ENCODE measurements at regions not wholly inside any gene's neighbourhood (a gene's known extent, or its start where the extent isn't known, plus 50 kb on each side); places are given as distances from the start of the nearest gene placed in this dataset.
"Not testable (repeated sequence)": the region's sequence is repeated elsewhere in the genome, so short reads cannot be mapped to it uniquely, and the experiment has no call there.

DNA sequence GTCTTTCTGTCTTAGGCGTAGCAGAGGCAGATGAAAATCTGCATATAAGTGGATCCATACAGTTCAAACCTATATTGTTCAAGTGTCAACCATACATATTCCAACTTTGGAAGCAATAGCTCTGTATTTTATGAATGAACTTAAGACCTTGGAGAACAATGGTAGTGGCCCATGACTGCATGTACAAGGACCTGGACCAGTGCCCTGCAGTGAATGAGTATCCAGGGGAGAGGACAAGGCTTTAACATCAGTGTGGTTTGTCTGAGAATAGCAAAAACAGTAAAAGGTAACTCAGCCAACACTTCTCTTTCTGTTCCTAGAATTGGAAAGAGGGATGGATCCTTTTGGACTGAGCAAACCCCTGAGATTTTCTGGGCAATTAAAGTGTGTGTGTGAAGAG, 230.8 kb upstream of the LINC00305 start:
- no peaks in the 10 kb centered on the region for H3K27me3 ChIP-seq (ENCODE audit: control insufficient read depth in 1 of 2, insufficient read depth in 2 of 2, low read length in 2 of 2)
- no peaks in the 10 kb centered on the region for H3K4me1 ChIP-seq (ENCODE audit: control insufficient read depth in 1 of 2, insufficient read depth in 2 of 2, low read length in 2 of 2)
- H3K36me3 ChIP-seq (ENCODE audit: control insufficient read depth in 1 of 2, insufficient read depth in 2 of 2, low read length in 2 of 2) = no peaks in the 10 kb centered on the region
- no peak overlapping the region for H3K4me3 ChIP-seq (ENCODE audit: low read depth in 1 of 2, low read length in 2 of 2)
- no peak overlapping the region for H3K27ac ChIP-seq (ENCODE audit: low read depth, low read length)
- no peaks in the 10 kb centered on the region for H3K9me3 ChIP-seq (ENCODE audit: control insufficient read depth in 1 of 2, low read length in 2 of 2)
- H3K9ac ChIP-seq (ENCODE audit: low read depth in 1 of 2, low read length in 2 of 2) = no peak overlapping the region

GRCh38 chr18:64377446-64377845, 228.6 kb upstream of the LINC00305 start:
- Histone ChIP-seq H3K4me1 (ENCODE audit: control insufficient read depth in 1 of 2, insufficient read depth in 2 of 2, low read length in 2 of 2) (no peaks in the 10 kb centered on the region), H3K27me3 (ENCODE audit: control insufficient read depth in 1 of 2, insufficient read depth in 2 of 2, low read length in 2 of 2) (no peaks in the 10 kb centered on the region), H3K36me3 (ENCODE audit: control insufficient read depth in 1 of 2, insufficient read depth in 2 of 2, low read length in 2 of 2) (no peaks in the 10 kb centered on the region), H3K9me3 (ENCODE audit: control insufficient read depth in 1 of 2, low read length in 2 of 2) (peaks cover 0 to 3% of the 10 kb centered on the region in 2 donors), H3K4me3 (ENCODE audit: low read depth in 1 of 2, low read length in 2 of 2) (no peak overlapping the region), H3K27ac (ENCODE audit: low read depth, low read length) (no peak overlapping the region), H3K9ac (ENCODE audit: low read depth in 1 of 2, low read length in 2 of 2) (no peak overlapping the region)

DNA sequence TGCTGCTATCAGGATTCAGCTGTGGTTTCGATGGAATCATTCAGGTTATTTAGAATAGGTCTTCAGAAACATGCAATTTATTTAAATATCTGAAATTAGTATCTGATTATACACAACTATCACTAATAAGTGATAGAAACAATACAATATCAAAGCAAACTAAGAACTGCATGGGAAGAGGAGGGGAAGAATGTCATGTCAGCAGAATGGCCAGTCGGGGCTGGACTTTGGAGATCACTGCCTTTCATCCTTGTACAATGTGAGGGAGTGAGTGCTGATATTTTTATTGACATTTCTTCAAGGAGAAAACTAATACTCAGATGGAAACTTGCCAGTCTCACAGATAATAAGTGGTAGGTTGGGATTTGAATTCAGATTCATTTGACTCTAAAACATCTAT, 224.0 kb upstream of the LINC00305 start:
- Histone ChIP-seq H3K27ac (ENCODE audit: low read depth, low read length) (no peak overlapping the region), H3K4me3 (ENCODE audit: low read depth in 1 of 2, low read length in 2 of 2) (no peak overlapping the region), H3K9ac (ENCODE audit: low read depth in 1 of 2, low read length in 2 of 2) (no peak overlapping the region), H3K9me3 (ENCODE audit: control insufficient read depth in 1 of 2, low read length in 2 of 2) (peaks cover 0 to 3% of the 10 kb centered on the region in 2 donors), H3K4me1 (ENCODE audit: control insufficient read depth in 1 of 2, insufficient read depth in 2 of 2, low read length in 2 of 2) (no peaks in the 10 kb centered on the region), H3K27me3 (ENCODE audit: control insufficient read depth in 1 of 2, insufficient read depth in 2 of 2, low read length in 2 of 2) (no peaks in the 10 kb centered on the region), H3K36me3 (ENCODE audit: control insufficient read depth in 1 of 2, insufficient read depth in 2 of 2, low read length in 2 of 2) (no peaks in the 10 kb centered on the region)

GRCh38 chr18:64369830-64370440, 221.0 kb upstream of the LINC00305 start:
- H3K4me3 ChIP-seq (ENCODE audit: low read depth in 1 of 2, low read length in 2 of 2) = not testable (repeated sequence)

GRCh38 chr18:64365106-64365505, 216.2 kb upstream of the LINC00305 start:
- no peaks in the 10 kb centered on the region for H3K27me3 ChIP-seq (ENCODE audit: control insufficient read depth in 1 of 2, insufficient read depth in 2 of 2, low read length in 2 of 2)

More at GRCh38 chr18:64369830-64370440, 221.0 kb upstream of the LINC00305 start:
- not testable (repeated sequence) for H3K9me3 ChIP-seq (ENCODE audit: control insufficient read depth in 1 of 2, low read length in 2 of 2); H3K27me3 ChIP-seq (ENCODE audit: control insufficient read depth in 1 of 2, insufficient read depth in 2 of 2, low read length in 2 of 2); H3K36me3 ChIP-seq (ENCODE audit: control insufficient read depth in 1 of 2, insufficient read depth in 2 of 2, low read length in 2 of 2); H3K4me1 ChIP-seq (ENCODE audit: control insufficient read depth in 1 of 2, insufficient read depth in 2 of 2, low read length in 2 of 2); H3K27ac ChIP-seq (ENCODE audit: low read depth, low read length); H3K9ac ChIP-seq (ENCODE audit: low read depth in 1 of 2, low read length in 2 of 2)

GRCh38 chr18:64337673-64338072, 188.8 kb upstream of the LINC00305 start:
- no peaks in the 10 kb centered on the region for H3K27me3 ChIP-seq (ENCODE audit: control insufficient read depth in 1 of 2, insufficient read depth in 2 of 2, low read length in 2 of 2)

More at GRCh38 chr18:64365106-64365505, 216.2 kb upstream of the LINC00305 start:
- Histone ChIP-seq H3K4me3 (ENCODE audit: low read depth in 1 of 2, low read length in 2 of 2) (no peak overlapping the region), H3K36me3 (ENCODE audit: control insufficient read depth in 1 of 2, insufficient read depth in 2 of 2, low read length in 2 of 2) (no peaks in the 10 kb centered on the region), H3K9ac (ENCODE audit: low read depth in 1 of 2, low read length in 2 of 2) (no peak overlapping the region), H3K4me1 (ENCODE audit: control insufficient read depth in 1 of 2, insufficient read depth in 2 of 2, low read length in 2 of 2) (no peaks in the 10 kb centered on the region), H3K9me3 (ENCODE audit: control insufficient read depth in 1 of 2, low read length in 2 of 2) (peaks cover 0 to 2% of the 10 kb centered on the region in 2 donors), H3K27ac (ENCODE audit: low read depth, low read length) (no peak overlapping the region)

GRCh38 chr18:64337018-64337417, 188.1 kb upstream of the LINC00305 start:
- Histone ChIP-seq H3K27ac (ENCODE audit: low read depth, low read length) (no peak overlapping the region), H3K9me3 (ENCODE audit: control insufficient read depth in 1 of 2, low read length in 2 of 2) (no peaks in the 10 kb centered on the region), H3K36me3 (ENCODE audit: control insufficient read depth in 1 of 2, insufficient read depth in 2 of 2, low read length in 2 of 2) (no peaks in the 10 kb centered on the region), H3K9ac (ENCODE audit: low read depth in 1 of 2, low read length in 2 of 2) (no peak overlapping the region), H3K4me1 (ENCODE audit: control insufficient read depth in 1 of 2, insufficient read depth in 2 of 2, low read length in 2 of 2) (no peaks in the 10 kb centered on the region), H3K27me3 (ENCODE audit: control insufficient read depth in 1 of 2, insufficient read depth in 2 of 2, low read length in 2 of 2) (no peaks in the 10 kb centered on the region), H3K4me3 (ENCODE audit: low read depth in 1 of 2, low read length in 2 of 2) (no peak overlapping the region)

More at GRCh38 chr18:64337673-64338072, 188.8 kb upstream of the LINC00305 start:
- no peaks in the 10 kb centered on the region for H3K9me3 ChIP-seq (ENCODE audit: control insufficient read depth in 1 of 2, low read length in 2 of 2)
- H3K36me3 ChIP-seq (ENCODE audit: control insufficient read depth in 1 of 2, insufficient read depth in 2 of 2, low read length in 2 of 2) = no peaks in the 10 kb centered on the region
- H3K4me3 ChIP-seq (ENCODE audit: low read depth in 1 of 2, low read length in 2 of 2) = no peak overlapping the region
- no peaks in the 10 kb centered on the region for H3K4me1 ChIP-seq (ENCODE audit: control insufficient read depth in 1 of 2, insufficient read depth in 2 of 2, low read length in 2 of 2)
- no peak overlapping the region for H3K9ac ChIP-seq (ENCODE audit: low read depth in 1 of 2, low read length in 2 of 2)
- H3K27ac ChIP-seq (ENCODE audit: low read depth, low read length) = no peak overlapping the region

DNA sequence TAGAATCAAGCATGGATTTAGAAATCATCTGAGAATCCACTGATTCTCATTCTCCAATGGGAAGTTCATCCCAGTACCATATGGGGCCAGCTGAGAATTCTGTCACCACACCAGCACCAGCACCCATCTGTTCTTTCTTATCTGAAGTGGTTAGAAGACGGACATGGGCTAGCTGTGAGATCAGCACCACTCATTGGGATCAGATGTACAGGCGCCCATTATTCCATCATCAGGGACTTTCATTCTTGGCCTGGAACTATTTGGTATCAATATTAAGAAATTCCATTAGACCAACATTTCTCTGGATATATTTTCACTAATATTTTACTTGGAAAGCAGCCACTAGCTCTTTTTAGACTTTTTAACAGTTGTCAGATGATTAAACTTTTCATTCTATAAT, 185.9 kb upstream of the LINC00305 start:
- Histone ChIP-seq H3K9ac (ENCODE audit: low read depth in 1 of 2, low read length in 2 of 2) (no peak overlapping the region), H3K36me3 (ENCODE audit: control insufficient read depth in 1 of 2, insufficient read depth in 2 of 2, low read length in 2 of 2) (no peaks in the 10 kb centered on the region), H3K27me3 (ENCODE audit: control insufficient read depth in 1 of 2, insufficient read depth in 2 of 2, low read length in 2 of 2) (no peaks in the 10 kb centered on the region), H3K4me3 (ENCODE audit: low read depth in 1 of 2, low read length in 2 of 2) (no peak overlapping the region), H3K9me3 (ENCODE audit: control insufficient read depth in 1 of 2, low read length in 2 of 2) (no peaks in the 10 kb centered on the region), H3K4me1 (ENCODE audit: control insufficient read depth in 1 of 2, insufficient read depth in 2 of 2, low read length in 2 of 2) (no peaks in the 10 kb centered on the region), H3K27ac (ENCODE audit: low read depth, low read length) (no peak overlapping the region)

- Histone ChIP-seq H3K36me3 (ENCODE audit: control insufficient read depth in 1 of 2, insufficient read depth in 2 of 2, low read length in 2 of 2) (no peaks in the 10 kb centered on the region), H3K9ac (ENCODE audit: low read depth in 1 of 2, low read length in 2 of 2) (no peak overlapping the region), H3K27ac (ENCODE audit: low read depth, low read length) (no peak overlapping the region)
These were observed 184.7 kb upstream of the LINC00305 start for GRCh38 chr18:64333584-64333983.

DNA sequence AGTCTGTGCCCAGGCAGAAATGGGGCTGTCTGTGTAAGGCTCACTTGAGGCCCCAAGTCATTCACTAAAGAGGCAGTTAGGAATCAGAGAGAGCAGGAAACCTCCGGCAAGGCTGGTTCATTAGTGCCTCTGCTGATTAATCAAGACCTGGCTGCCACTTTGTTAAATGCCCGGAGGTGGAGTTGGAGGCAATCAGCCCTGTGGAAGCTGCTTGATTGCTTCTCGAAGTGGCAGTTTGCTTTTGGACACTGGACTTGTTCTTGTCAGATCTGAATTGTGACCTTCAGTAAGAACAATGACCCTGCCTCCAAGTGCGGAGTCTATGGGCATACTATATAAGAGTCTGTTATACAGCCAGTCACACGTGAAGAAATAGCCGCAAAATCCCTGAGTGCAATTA, 183.9 kb upstream of the LINC00305 start:
- Histone ChIP-seq H3K9ac (ENCODE audit: low read depth in 1 of 2, low read length in 2 of 2) (no peak overlapping the region), H3K36me3 (ENCODE audit: control insufficient read depth in 1 of 2, insufficient read depth in 2 of 2, low read length in 2 of 2) (no peaks in the 10 kb centered on the region), H3K27ac (ENCODE audit: low read depth, low read length) (no peak overlapping the region), H3K9me3 (ENCODE audit: control insufficient read depth in 1 of 2, low read length in 2 of 2) (no peaks in the 10 kb centered on the region), H3K4me3 (ENCODE audit: low read depth in 1 of 2, low read length in 2 of 2) (no peak overlapping the region), H3K4me1 (ENCODE audit: control insufficient read depth in 1 of 2, insufficient read depth in 2 of 2, low read length in 2 of 2) (no peaks in the 10 kb centered on the region), H3K27me3 (ENCODE audit: control insufficient read depth in 1 of 2, insufficient read depth in 2 of 2, low read length in 2 of 2) (no peaks in the 10 kb centered on the region)

More at GRCh38 chr18:64333584-64333983, 184.7 kb upstream of the LINC00305 start:
- Histone ChIP-seq H3K27me3 (ENCODE audit: control insufficient read depth in 1 of 2, insufficient read depth in 2 of 2, low read length in 2 of 2) (no peaks in the 10 kb centered on the region), H3K4me3 (ENCODE audit: low read depth in 1 of 2, low read length in 2 of 2) (no peak overlapping the region), H3K9me3 (ENCODE audit: control insufficient read depth in 1 of 2, low read length in 2 of 2) (no peaks in the 10 kb centered on the region), H3K4me1 (ENCODE audit: control insufficient read depth in 1 of 2, insufficient read depth in 2 of 2, low read length in 2 of 2) (no peaks in the 10 kb centered on the region)

All from duodenal mucosa (tissue), 2 donors.